ENCODE measurements at regions not wholly inside any gene's neighbourhood (a gene's known extent, or its start where the extent isn't known, plus 50 kb on each side); places are given as distances from the start of the nearest gene placed in this dataset.

DNA sequence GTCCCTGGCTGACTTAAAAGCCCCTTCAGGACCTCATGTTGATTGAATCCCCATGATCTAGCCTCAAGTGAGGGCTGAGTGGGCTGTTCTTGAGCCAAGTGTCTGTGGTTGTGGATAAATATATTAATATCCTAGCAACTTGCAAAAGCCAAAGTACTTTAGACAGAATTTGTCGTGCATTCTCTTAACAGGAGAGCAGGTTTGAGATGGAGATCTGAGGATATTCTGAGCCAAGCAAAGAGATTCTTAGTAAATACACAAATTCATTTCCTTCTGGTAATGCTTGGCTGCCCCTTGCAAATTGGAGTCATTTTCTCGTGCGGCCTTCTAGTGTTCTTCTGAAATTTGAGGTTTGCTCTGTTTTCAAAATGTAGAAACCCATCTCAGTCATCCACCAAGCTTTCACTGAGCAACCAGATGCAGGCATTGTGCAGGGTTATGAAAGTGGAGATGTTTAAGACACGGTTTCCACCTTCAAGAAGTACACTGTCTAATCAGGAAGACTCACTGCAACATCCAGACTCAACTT, 242.1 kb upstream of the JUN start:
- DNase-seq (ENCODE audit: low read depth in 2 of 2), result no peak

DNA sequence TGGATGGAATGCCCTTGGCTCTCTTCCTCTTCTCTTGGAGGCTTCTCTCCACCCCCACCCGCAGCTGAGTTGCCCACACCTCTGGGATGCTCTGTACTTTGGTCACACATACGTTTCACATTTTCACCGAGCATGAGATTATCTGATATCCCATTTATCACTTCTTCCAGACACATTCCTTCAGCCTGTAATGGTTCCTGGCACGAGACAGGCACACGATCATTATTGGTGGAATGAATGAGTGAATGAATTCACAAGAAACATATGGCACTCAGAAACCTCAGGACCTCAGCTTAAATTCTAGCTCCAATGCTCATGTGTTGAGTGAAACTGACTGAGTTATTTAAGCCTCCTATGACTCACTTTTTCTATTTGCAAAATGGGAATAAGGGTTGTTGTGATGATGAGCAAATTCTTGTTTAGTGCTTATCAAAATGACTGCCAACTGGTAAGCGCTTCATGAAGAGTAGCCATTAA, 242.7 kb upstream of the JUN start:
- DNase-seq (ENCODE audit: low read depth in 2 of 2), result no peak

DNA sequence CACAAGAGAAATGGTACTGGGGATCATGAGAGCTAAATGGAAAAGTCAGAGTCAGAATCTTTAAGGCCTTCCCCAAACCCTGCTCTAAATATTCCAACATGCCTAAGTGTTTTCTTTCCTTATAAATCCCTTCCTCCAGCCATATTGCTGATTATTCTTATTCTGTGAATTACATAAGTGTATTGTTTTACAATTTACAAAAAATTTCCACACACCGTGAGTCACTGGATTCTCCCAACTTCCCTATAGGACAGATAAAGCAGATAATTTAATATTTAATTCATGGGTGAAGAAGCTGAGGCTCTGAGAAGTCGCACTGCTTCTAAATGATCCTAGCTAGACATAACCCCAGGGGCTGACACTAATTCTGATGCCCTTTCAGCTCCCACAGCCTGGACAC, 243.3 kb upstream of the JUN start:
- no peak for DNase-seq (ENCODE audit: low read depth in 2 of 2)

DNA sequence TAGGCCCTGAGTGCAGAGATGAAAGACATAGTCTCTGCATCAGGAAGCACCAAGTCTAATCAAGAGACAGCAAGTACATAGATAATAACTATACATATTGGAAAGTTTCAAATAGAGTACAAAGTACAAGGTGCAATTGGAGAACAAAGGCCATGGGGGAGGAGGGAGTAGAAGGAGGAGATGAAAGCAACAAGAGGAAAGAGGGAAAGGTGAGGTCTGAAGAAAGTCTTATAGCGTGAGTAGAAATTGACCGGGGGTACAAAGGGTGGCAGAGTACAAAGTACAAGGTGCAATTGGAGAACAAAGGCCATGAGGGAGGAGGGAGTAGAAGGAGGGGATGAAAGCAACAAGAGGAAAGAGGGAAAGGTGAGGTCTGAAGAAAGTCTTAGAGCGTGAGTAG, 244.2 kb upstream of the JUN start:
- no peak for DNase-seq (ENCODE audit: low read depth in 2 of 2)

DNA sequence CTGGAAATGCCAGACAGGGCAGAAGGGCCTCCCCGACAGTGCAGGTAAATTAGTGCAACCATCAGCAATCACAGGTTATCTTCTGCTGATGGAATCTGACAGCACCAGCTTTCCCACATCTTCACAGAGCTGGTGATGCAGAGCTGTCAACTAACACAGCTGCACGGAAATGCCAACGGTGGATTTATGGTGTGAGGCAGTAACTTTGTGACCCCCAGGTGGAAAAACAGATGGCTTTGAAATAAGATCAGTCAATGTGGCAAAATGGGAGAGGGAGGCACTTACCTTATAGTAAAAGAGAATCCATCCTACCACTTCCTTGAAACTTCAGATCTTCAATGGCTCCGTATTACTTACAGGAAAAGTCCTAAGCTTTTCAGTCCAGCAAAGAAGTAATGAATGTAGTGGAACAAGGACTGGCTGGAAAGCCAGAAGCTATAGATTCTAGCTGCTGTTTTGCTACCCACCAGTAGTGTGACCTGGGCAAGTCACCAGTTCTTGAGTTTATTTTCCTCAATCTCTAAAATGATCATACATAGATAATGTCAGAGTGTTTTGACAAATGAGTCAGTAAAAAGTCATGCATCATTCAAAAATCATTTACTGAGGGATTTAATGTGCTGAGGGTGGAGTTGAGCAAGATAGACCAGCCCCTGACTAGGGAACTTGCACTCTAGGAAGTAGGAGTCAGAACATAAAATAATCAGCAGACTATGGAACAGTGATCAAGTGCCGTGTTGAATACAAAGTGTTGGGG, 245.7 kb upstream of the JUN start:
- DNase-seq (ENCODE audit: low read depth in 2 of 2), result no peak

DNA sequence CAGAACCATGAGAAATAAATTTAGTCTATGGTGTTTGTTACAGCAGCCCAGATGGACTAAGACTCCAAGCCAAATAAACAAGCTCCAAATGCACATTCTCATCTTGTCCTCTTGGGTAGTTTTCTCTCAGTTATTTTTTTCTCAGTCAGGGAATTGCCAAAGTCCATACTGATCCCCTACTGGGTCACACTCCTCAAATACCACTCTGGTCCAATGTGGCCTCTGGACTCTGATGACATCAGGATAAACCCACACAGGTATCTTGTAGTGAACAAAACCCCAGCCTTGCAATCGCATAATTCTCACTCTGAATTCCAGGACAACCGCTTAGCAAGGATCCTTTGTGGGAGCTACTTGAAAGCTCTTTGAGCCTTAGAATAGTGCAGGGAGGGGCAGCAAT, 248.4 kb upstream of the JUN start:
- no peak for DNase-seq (ENCODE audit: low read depth in 2 of 2)

DNA sequence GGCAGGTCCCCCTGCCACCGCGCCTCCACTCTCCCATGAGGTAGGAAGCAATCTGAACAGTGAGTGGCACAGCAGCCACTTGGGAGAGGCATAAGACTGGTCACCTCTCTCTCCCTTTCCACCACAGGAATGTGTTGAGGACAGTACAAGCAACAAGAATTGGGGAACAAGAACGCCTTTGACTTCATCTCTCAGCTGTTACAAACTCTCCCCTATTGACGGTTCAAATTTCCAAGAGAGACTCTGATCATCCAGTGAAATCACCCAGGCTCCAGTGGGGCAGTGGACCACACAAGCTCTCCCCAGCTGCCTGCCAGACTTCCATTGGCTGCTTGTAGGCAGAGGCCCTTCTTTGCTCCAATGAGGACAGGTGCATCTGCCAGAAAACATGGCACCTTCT, 249.9 kb upstream of the JUN start:
- no peak for DNase-seq (ENCODE audit: low read depth in 2 of 2)

DNA sequence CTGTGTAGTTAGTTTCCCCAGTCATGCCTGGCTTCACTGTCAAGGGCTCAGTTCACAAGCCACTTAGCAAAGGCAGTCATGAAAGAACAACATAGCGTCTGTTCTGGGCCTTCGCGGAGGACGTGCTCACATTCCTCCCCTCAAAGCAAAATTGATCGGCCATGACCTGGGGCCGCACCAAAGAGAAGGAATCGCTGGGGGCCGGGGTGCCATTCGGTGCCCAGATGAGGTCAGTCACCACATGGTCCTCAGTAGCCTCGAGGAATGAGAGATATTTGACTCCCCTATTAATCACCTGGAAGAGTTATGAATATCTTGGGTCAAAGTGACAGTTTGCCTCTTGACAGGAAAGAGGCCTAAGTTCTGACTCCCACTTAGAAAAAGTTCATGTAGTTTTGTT, 251.1 kb upstream of the JUN start:
- no peak for DNase-seq (ENCODE audit: low read depth in 2 of 2)

DNA sequence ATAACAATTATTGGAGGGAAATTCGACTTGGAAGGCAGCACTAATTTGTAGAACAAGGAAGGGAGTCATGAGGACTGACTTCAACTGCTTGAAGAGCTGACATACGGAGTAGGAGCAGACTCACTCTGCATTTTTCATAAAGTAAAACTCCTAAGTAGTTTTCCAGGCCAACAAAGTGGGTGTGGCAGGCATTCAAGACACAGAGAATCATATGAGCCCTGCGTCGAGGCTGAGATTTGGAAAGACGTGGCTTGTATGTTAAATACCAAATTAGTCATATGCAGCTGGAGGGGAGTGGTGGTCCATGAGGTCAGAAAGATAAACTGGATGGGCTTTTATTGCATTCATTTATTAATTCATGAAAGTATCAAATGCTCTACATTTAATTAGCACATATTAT, 255.7 kb upstream of the JUN start:
- DNase-seq (ENCODE audit: low read depth in 2 of 2), result no peak

DNA sequence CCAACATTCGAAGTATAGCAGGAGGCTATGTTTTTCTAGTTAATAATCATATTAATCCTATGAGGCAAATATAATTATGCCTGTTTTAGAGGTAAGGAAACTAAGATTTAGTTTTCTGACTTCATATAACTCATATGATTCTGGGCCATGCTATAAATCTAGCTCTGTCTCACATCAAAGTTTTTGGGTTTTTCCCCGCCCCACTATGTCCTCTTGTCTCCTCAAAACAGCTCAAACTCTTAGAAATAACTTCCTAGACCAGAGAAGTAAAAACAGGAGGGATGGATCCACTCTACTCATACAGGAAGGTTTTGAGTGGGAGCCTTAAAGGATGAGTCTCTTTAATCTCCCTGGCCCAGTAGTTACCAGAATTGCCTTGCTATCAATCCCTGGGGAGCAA, 256.4 kb upstream of the FGGY start:
- DNase-seq (ENCODE audit: low read depth in 2 of 2), result no peak

DNA sequence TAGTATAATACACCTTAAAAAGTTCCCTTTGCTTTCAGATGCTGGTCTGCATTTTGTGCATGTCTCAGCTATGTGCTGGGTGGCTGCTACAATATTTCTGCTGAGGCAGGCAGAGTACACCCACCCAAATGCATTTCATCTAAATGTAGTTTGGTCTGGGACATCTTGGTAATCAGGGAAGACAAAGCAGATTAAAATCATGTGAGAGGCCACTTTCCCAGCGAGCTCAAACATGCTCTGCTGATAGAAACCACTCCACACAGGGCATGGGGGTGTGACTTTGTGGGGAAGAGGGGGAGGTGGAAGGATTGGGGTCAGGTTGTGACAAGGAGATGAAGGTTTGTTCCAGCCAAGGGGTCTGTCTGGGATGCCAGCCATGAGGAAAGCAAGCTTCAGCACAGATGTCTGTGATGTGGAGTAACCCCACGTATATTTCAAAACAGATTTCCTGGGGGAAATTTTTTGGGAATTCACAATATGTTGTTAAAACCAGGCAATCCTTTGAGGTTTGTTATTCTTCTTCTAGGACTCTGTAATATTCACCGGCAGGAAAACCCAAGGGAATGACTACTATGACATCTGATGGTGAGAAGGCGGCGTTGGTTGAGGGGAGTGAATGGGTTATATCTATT, 255.1 kb upstream of the FGGY start:
- DNase-seq (ENCODE audit: low read depth in 2 of 2), result no peak

DNA sequence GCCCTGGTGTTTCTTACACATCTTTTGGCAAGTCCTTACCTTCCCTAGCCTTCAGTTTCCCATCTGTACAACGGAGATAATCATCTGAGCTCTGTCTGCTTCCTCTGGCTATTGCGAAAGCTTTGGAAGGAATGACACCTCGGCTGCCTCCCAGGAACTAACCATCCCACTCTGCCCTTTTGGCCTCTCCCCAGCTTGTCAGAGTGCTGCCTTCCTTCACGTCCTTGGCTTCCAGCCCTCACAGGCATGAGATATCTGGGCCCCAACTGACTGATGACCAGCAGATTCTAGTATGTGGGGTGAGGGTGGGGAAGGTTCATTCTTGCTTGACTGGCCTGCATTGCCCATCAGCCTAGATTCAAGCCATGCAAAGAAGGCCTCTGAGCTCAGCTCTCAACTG, 253.1 kb upstream of the FGGY start:
- no peak for DNase-seq (ENCODE audit: low read depth in 2 of 2)

DNA sequence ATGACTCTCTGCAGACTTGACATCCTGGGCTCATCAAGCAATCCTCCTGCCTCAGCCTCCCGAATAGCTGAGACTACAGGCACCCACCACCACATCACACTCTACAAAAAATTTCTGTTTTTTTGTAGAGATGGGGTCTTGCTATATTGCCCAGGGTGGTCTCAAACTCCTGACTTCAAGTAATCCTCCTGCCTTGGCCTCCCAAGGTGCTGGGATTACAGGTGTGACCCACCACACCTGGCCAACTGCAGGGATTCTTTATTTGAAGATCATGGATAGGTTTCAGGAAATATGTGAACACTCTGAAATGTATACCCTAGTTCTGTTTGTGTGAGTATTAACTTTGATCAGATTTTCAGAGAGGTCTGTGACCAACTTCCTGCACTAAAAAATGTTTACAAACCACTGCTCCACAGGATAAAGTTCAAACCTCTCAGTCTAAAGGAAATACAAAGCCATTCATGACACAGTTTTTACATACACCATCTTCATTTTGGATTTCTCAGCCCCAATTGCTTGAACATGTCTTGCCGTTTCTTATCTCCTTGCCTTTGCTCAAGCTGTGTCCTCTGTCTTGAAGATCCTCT, 252.3 kb upstream of the FGGY start:
- DNase-seq (ENCODE audit: low read depth in 2 of 2), result no peak

DNA sequence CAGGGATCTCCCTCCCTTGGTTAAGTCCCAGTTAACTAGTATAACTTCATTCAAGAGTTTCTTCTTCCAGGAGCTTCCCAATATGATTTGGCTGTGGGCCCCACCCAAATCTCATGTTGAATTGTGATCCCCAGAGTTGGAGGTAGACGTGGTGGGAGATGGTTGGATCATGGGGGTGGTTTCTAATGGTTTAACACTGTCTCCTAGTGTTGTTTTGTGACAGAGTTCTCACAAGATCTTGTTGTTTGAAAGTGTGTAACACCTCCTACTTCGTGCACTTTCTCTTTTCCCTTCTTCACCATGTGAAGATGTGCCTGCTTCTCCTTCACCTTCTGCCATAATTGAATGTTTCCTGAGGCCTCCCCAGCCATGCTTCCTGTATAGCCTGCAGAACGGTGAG, 251.8 kb upstream of the FGGY start:
- no peak for DNase-seq (ENCODE audit: low read depth in 2 of 2)

DNA sequence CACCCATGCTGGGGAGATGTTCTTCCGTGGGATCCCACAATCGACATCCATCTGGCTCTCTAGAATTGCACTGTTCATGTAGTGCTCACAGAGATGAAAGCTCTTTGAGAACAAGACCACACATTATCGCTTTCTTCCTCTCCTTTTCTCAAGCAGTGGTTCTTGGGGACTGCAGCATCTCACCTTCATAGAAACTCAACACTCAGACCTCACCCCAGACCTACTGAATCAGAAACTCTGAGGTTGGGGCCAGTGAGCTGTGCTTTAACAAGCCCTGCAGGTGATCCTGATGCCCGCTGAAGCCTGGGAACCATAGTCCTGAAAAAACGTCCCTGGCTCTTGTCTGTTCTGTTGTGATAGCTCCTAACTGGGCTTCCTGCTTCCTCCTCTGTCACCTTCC, 251.3 kb upstream of the FGGY start:
- DNase-seq (ENCODE audit: low read depth in 2 of 2), result no peak

DNA sequence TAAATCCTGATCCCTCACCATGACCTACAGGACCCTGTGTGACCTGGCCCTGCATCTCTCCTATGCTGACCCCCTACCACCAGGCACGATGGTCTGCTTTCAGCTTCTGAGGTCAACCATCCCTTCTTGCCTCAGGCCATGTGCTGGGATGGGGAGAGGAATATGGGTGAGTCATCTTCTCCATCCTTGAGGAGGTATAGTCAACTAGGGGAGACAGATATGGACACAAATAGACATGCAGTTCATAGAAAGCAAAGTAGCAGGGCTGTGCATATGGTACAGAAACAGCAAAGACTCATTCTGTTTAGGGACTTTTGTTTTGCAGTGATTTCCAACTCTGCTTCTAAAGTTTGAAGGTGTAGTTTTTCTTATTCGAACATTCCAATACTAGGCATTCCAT, 250.8 kb upstream of the FGGY start:
- no peak for DNase-seq (ENCODE audit: low read depth in 2 of 2)

DNA sequence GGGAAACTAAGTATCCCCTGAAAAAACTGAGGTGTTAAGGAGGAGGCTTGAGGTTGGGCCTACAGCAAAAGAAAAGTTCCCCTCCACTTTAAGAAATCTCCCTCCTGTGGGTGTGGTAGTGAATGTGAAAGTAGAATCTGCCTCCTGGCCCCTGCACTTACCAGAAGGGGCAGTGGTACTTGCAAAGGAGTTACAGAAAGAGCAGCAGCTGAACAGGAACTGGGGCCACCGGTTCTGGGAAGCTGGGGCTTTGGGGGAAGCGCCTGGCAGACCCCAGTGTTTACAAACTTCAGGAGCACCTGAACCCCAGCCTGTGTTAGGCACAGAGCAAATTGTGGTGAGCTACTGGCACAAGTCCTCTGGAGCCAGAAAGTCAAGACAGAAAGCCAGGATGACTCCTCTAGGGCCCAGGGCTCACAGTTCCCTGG, 250.2 kb upstream of the FGGY start:
- peak; percentile 4 to 10 for DNase-seq (ENCODE audit: low read depth in 2 of 2)

DNA sequence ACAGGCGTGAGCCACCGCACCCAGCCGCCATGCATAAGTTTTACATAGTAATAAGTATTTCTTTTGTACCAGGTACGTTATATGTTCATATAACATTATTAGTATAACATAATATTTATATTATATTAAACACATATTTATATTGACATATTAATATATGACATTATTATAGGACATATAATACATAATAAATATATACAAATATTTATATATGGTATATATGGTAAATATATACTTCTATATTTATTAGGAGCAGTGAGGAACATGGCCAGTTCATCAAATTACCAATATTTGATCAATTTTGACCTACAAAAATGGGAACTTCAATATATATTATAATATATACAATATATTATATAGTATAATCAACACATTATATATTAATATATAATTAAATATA, 245.9 kb upstream of the FGGY start:
- DNase-seq (ENCODE audit: low read depth in 2 of 2), result no peak

DNA sequence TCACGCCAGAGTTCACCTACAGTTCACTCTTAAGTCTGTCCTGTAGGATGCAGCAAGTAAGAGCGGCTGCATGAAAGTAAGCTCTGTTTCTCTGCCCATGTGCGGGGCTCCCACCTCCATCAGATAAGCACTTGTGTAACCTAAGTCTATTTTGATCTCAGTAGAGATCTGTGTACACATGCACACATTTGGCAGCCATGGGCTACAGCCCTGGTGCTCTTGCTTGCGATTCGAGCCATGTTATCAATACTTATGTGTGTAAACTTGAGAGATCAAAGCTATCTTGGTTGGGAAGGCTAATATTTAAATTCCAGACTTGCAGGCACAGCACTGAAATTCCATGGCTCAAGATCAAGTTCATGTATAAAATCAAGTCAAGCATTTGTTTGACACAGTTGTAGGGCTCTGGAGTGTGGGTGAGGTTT, 244.7 kb upstream of the FGGY start:
- no peak for DNase-seq (ENCODE audit: low read depth in 2 of 2)

DNA sequence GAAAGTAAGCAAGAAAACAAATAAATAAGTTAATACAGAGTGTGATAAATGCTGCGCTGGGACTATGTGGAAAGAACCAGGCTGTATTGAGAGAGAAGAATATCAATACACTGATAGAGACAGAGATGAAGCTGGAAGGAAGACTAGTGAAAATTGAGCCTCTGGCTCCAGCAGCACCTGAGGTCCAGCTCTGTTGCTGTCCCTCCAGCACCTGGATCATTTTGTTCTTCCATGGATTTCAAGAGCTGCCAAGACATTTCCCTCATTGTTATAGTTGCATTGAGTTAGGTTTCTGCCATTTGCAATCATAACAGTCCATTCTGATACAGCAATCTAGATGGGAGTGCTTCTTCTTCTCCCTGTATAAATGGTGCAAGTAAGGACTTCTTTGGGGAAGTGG, 242.7 kb upstream of the FGGY start:
- DNase-seq (ENCODE audit: low read depth in 2 of 2), result no peak

DNA sequence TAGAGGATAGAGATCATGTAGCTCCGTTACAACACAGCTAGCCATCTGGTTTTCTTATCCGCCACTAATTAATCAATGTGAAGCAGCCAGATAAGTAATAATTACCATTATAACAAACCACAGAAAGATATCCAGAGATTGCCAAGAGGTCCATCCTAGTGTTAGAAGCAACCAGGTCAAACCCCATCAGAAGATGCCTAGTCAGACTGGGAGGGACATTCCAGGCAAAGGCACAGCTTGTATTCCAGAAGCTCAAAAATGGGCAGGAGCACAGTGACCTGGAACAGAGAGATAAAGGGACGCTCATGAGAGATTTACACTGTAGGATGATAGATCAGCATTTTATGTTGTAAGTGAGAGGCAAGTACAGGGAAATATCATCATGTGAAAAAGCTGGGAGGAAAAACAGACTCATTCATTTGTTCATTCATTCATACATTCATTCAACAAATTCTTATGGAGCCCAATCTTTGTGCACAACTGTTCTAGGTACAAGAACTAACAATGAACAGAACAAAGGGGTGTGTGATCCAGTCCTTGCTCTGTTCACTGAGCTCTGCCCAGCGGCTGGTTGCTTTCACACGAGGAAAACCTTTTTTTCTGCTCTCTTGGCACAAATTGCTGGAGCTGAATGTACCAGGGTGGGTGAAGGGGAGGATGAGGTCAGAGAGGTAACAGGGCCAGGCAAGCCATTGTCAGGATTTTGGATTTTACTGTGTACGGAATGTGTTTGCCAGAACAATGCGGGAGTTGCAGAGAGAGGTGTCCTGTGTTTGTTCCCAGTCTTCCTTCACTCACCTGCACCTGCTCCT, 240.8 kb upstream of the FGGY start:
- no peak for DNase-seq (ENCODE audit: low read depth in 2 of 2)

DNA sequence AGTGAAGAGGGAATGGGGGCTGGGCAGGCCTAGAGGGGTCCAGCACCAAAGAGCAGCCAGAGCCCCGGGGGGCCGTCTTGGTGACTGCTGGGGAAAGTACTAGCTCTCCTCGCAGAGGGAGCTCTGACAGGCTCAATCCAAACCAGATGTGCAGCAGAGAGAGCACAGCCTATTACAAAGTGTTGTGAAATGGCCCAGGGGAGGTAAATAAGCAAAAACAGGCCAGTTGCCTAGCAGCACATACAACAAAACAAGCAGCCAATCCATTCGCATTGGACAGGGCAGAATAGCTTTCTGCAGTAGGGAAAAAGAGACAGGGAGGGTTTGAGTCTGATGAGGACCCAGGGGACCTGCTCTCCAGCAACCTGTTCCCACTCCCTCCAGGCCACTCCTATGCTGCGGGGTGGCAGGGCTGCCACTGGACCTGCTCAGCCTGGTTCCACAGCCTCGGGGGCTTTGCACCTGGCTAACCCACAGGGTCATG, 239.6 kb upstream of the FGGY start:
- DNase-seq (ENCODE audit: low read depth in 2 of 2), result no peak
